ENCODE measurements at regions not wholly inside any gene's neighbourhood (a gene's known extent, or its start where the extent isn't known, plus 50 kb on each side); places are given as distances from the start of the nearest gene placed in this dataset.

DNA sequence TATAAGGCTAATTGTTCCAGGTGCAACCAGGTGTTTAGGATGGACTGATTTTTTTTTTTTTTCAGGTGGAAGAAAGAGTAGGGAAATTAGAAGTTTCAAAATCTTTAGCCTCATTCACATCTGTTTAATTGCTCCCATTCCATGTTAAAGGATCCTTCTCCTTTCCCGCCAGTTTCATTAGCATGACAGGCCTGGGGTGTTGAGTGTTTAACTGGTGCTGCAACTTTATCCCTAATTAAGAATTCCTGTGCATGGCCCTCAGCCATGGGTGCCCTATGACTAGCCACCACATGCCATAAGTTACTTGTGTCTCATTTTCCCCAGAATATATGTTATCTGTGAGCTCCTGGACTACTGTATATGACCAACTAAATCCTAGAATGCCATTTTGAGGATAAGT is 501.4 kb downstream of the NSUN3 start:
- DNase-seq (ENCODE audit: low read depth) = no peak
- H3K4me3 ChIP-seq (ENCODE audit: low read depth, low read length) = no peak overlapping the region
- TF ChIP-seq CTCF (IDR thresholded peaks at IDR 0.05; ENCODE audit: low read depth, low read length, missing control alignments) = no peak

GRCh38 chr3:94568041-94568440 is 505.2 kb downstream of the NSUN3 start:
- no peak for TF ChIP-seq CTCF (IDR thresholded peaks at IDR 0.05; ENCODE audit: low read depth, low read length, missing control alignments)
- no peak overlapping the region for H3K4me3 ChIP-seq (ENCODE audit: low read depth, low read length)
- no peak for DNase-seq (ENCODE audit: low read depth)

GRCh38 chr3:94573337-94573736 is 510.5 kb downstream of the NSUN3 start:
- no peak for DNase-seq (ENCODE audit: low read depth)
- H3K4me3 ChIP-seq (ENCODE audit: low read depth, low read length) = no peak overlapping the region
- TF ChIP-seq CTCF (IDR thresholded peaks at IDR 0.05; ENCODE audit: low read depth, low read length, missing control alignments) = no peak

DNA sequence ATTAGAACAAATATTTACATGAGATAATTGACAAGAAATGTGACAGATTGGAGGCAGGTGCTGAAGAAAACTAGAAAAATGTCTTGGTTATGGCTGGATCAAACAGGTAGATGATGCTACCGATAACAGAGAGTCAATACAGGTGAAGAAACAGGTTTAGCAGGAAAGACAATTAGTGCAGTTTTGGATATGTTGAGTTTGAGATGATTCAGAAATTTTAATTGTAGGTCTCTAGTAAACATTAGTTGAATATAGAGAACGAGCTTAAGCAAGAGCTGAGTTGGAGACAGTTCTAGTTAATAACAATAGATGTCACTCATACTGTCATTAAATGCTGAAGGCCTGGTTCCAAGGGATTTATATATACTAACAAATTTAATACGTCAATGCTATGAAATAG is 524.4 kb downstream of the NSUN3 start:
- DNase-seq (ENCODE audit: low read depth) = no peak
- H3K4me3 ChIP-seq (ENCODE audit: low read depth, low read length) = no peak overlapping the region
- no peak for TF ChIP-seq CTCF (IDR thresholded peaks at IDR 0.05; ENCODE audit: low read depth, low read length, missing control alignments)

- DNase-seq (ENCODE audit: low read depth) = no peak
- H3K4me3 ChIP-seq (ENCODE audit: low read depth, low read length) = no peak overlapping the region
- TF ChIP-seq CTCF (IDR thresholded peaks at IDR 0.05; ENCODE audit: low read depth, low read length, missing control alignments) = no peak
These were observed 530.8 kb downstream of the NSUN3 start for GRCh38 chr3:94593526-94594150.

DNA sequence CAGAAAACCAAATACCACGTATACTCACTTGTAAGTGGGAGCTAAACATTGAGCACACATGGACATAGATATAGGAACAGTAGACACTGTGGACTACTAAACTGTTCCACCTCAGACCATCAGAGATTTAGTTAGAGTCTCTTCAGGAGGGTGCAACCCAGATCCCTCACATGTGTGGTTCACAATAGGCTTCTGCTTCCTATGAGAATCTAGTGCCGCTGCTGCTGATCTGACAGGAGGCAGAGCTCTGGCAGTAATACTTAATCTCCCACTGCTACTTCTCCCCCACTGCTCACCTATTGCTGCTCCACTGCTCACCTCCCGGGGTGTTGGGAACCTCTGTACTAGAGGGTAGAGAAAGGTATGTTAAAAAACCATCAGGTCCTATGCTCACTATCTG is 533.3 kb downstream of the NSUN3 start:
- no peak overlapping the region for H3K4me3 ChIP-seq (ENCODE audit: low read depth, low read length)
- DNase-seq (ENCODE audit: low read depth) = no peak
- no peak for TF ChIP-seq CTCF (IDR thresholded peaks at IDR 0.05; ENCODE audit: low read depth, low read length, missing control alignments)

DNA sequence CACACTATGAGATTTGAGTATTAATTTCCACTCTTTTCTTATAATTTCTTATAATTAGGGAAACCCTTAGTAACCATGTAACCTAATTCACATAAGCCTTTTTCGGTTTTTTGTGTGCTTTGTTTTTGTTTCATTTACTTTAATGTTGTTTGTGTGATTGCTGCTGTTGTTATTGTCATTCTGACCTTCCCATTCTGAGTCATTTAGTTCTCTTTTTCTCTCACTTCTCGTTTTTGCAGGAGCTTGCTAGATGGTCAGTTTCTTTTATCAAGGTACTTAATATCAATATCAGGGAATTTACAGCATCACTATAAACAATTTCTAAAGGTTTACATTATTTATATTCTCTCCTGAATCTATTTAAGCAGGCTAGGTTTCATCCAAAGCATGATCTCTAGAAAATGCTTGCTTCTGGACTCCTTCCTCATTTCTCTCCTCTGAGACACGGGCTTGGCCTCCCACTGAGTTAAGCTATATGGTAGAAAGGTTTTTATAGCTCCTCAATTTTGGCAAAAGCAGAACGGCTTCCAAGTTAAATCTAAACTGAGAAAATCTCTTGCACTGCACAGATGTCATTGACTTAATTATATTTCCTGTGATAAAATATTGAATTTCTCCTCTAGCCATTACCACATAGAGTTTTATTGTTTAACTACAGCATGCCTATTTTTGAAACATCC is 534.2 kb downstream of the NSUN3 start:
- TF ChIP-seq CTCF (IDR thresholded peaks at IDR 0.05; ENCODE audit: low read depth, low read length, missing control alignments) = no peak
- no peak for DNase-seq (ENCODE audit: low read depth)

More for the DNA sequence above, 534.2 kb downstream of the NSUN3 start:
- no peak overlapping the region for H3K4me3 ChIP-seq (ENCODE audit: low read depth, low read length)
